H1 (cell line): ENCODE measurements at regions not wholly inside any gene's neighbourhood (a gene's known extent, or its start where the extent isn't known, plus 50 kb on each side); places are given as distances from the start of the nearest gene placed in this dataset.

ENCODE experiments used
- CTCF ChIA-PET: fragments of 300-600 bp; sonication (Branson Sonifier 250); formaldehyde crosslinking; loops from one replicate; lab custom pipeline; 2021; ENCODE audit not compliant: partially characterized antibody; lab: Charles Lee
- POLR2A ChIA-PET: fragments of 300-600 bp; sonication (Branson Sonifier 250); formaldehyde crosslinking; loops from one replicate; lab custom pipeline; 2021; ENCODE audit warnings: inconsistent platforms; ENCODE audit not compliant: partially characterized antibody; lab: Charles Lee
- DNase-seq, 2 experiments: peaks; one replicate each; pipeline versions ENCODE4 v3.0.0 to v3.0.0-alpha.2; 2010 to 2022; ENCODE audit warnings: low spot score in 2 of 2, low read depth in 1 of 2, mixed read lengths in 1 of 2
- FAIRE-seq: peaks from 2 replicates; lab custom pipeline; 2011; peaks lifted over from hg19 to GRCh38; lab: Jason Lieb, UNC
- H2AFZ ChIP-seq: 2 replicates; pipeline ENCODE4 v1.8.1; 2012; ENCODE audit warnings: low read length, inconsistent platforms
- H2AK5ac ChIP-seq: 2 replicates; pipeline ENCODE4 v1.6.1; 2013; ENCODE audit warnings: low read depth, low read length
- H2BK120ac ChIP-seq: replicated peaks from 2 replicates; pipeline ENCODE3; 2013; ENCODE audit warnings: low read depth, low read length, inconsistent platforms
- H2BK12ac ChIP-seq: 2 replicates; pipeline ENCODE4 v1.6.1; 2013; ENCODE audit warnings: low read depth, low read length
- H2BK15ac ChIP-seq: 2 replicates; pipeline ENCODE4 v1.6.1; 2013; ENCODE audit warnings: low read length
- H2BK20ac ChIP-seq: 2 replicates; pipeline ENCODE4 v1.6.1; 2013; ENCODE audit warnings: low read length
- H2BK5ac ChIP-seq: 2 replicates; pipeline ENCODE4 v1.6.1; 2013; ENCODE audit warnings: low read depth, low read length
- H3K14ac ChIP-seq: 2 replicates; pipeline ENCODE4 v1.6.1; 2013; ENCODE audit warnings: inconsistent platforms; ENCODE audit not compliant: insufficient read length
- H3K18ac ChIP-seq: 2 replicates; pipeline ENCODE4 v1.6.1; 2013; ENCODE audit warnings: low read length; ENCODE audit errors: extremely low read depth
- H3K23ac ChIP-seq: 2 replicates; pipeline ENCODE4 v1.6.1; 2013; ENCODE audit warnings: inconsistent platforms; ENCODE audit not compliant: insufficient read length
- H3K23me2 ChIP-seq: 2 replicates; pipeline ENCODE4 v1.6.1; 2013; ENCODE audit warnings: low read depth, low read length
- H3K27ac ChIP-seq: 2 replicates; pipeline ENCODE4 v1.6.1; 2011; ENCODE audit warnings: low read depth, low read length, inconsistent platforms
- H3K27me3 ChIP-seq, 4 experiments: replicated peaks in 1 of 4; 1 replicate in 1 of 4; 2 replicates in 3 of 4; pipeline versions ENCODE4 v1.6.1 to v1.8.1; 2011 to 2013; ENCODE audit warnings: low read length in 3 of 4, mild to moderate bottlenecking in 3 of 4, inconsistent platforms in 2 of 4, mixed read lengths in 2 of 4, moderate library complexity in 1 of 4; ENCODE audit not compliant: control insufficient read depth in 3 of 4, insufficient read depth in 3 of 4; ENCODE audit errors: extremely low read depth in 1 of 4
- H3K36me3 ChIP-seq, 4 experiments: 2 replicates each; pipeline versions ENCODE4 v1.6.1 to v1.8.1; 2011 to 2013; ENCODE audit warnings: mild to moderate bottlenecking in 4 of 4, low read length in 3 of 4, moderate library complexity in 2 of 4, control low read depth in 1 of 4, inconsistent platforms in 1 of 4; ENCODE audit not compliant: insufficient read depth in 4 of 4, control insufficient read depth in 2 of 4
- H3K4ac ChIP-seq: replicated peaks from 2 replicates; pipeline ENCODE3; 2013; ENCODE audit warnings: low read length, low read depth, mixed read lengths, inconsistent platforms; ENCODE audit not compliant: insufficient read length
- H3K4me1 ChIP-seq, 4 experiments: replicated peaks in 1 of 4; 1 replicate in 1 of 4; 2 replicates in 3 of 4; pipeline versions ENCODE4 v1.6.1 to v1.8.1; 2011 to 2013; ENCODE audit warnings: low read length in 3 of 4, inconsistent platforms in 2 of 4, mixed read lengths in 1 of 4; ENCODE audit not compliant: insufficient read depth in 4 of 4, control insufficient read depth in 3 of 4
- H3K4me2 ChIP-seq, 2 experiments: 2 replicates each; pipeline versions ENCODE4 v1.6.1 to v1.8.1; 2011 to 2013; ENCODE audit warnings: low read depth in 2 of 2, low read length in 2 of 2, control low read depth in 1 of 2, inconsistent platforms in 1 of 2, mild to moderate bottlenecking in 1 of 2; ENCODE audit not compliant: insufficient read depth in 1 of 2
- H3K4me3 ChIP-seq, 4 experiments: fragments of 200-600, 300-600 bp in 1 of 4; sonication (generic), shearing (Covaris generic), sonication (Bioruptor Twin) in 1 of 4; 2 replicates each; pipeline versions ENCODE4 v1.5.1 to v1.8.1; 2011 to 2016; ENCODE audit warnings: low read length in 4 of 4, low read depth in 3 of 4, control low read depth in 2 of 4, inconsistent platforms in 2 of 4, mild to moderate bottlenecking in 2 of 4, mixed read lengths in 1 of 4, moderate library complexity in 1 of 4; ENCODE audit not compliant: insufficient read depth in 2 of 4; ENCODE audit errors: extremely low read depth in 1 of 4
- H3K56ac ChIP-seq: replicated peaks from 2 replicates; pipeline ENCODE3; 2013; ENCODE audit warnings: low read depth, mild to moderate bottlenecking, mixed read lengths, low read length, inconsistent platforms; ENCODE audit not compliant: insufficient read length
- H3K79me1 ChIP-seq: 2 replicates; pipeline ENCODE4 v1.6.1; 2013; ENCODE audit warnings: low read depth, low read length, control low read depth
- H3K79me2 ChIP-seq, 2 experiments: 2 replicates each; pipeline versions ENCODE4 v1.6.1 to v1.8.1; 2012 to 2013; ENCODE audit warnings: low read length in 2 of 2, mild to moderate bottlenecking in 2 of 2, inconsistent platforms in 1 of 2; ENCODE audit not compliant: insufficient read depth in 2 of 2, control insufficient read depth in 1 of 2
- H3K9ac ChIP-seq, 4 experiments: replicated peaks in 1 of 4; 1 replicate in 1 of 4; 2 replicates in 3 of 4; pipeline versions ENCODE4 v1.6.1 to v1.8.1; 2011 to 2013; ENCODE audit warnings: low read depth in 3 of 4, low read length in 3 of 4, control low read depth in 2 of 4, mild to moderate bottlenecking in 2 of 4, moderate library complexity in 2 of 4, inconsistent platforms in 1 of 4; ENCODE audit errors: extremely low read depth in 1 of 4
- H3K9me3 ChIP-seq, 2 experiments: 2 replicates each; pipeline versions ENCODE4 v1.6.1 to v1.8.1; 2012 to 2013; ENCODE audit warnings: mild to moderate bottlenecking in 2 of 2, moderate library complexity in 2 of 2, control low read depth in 1 of 2, inconsistent platforms in 1 of 2, low read depth in 1 of 2, low read length in 1 of 2, mixed read lengths in 1 of 2; ENCODE audit not compliant: insufficient read depth in 2 of 2
- H4K20me1 ChIP-seq, 2 experiments: replicated peaks in 1 of 2; 2 replicates each; pipeline versions ENCODE3 to v1.8.1; 2011 to 2013; ENCODE audit warnings: inconsistent platforms in 2 of 2, low read length in 2 of 2, mild to moderate bottlenecking in 1 of 2; ENCODE audit not compliant: insufficient read depth in 2 of 2, control insufficient read depth in 1 of 2
- H4K5ac ChIP-seq: 2 replicates; pipeline ENCODE4 v1.6.1; 2013; ENCODE audit warnings: low read length, low read depth, mixed read lengths, inconsistent platforms; ENCODE audit not compliant: insufficient read length
- H4K8ac ChIP-seq: 2 replicates; pipeline ENCODE4 v1.8.0; 2013; ENCODE audit warnings: mild to moderate bottlenecking, moderate library complexity, low read length, inconsistent platforms; ENCODE audit not compliant: insufficient read depth; ENCODE audit errors: extremely low read depth
- H4K91ac ChIP-seq: replicated peaks from 2 replicates; pipeline ENCODE3; 2013; ENCODE audit warnings: low read length, mixed read lengths, inconsistent platforms; ENCODE audit not compliant: insufficient read length
- ASH2L ChIP-seq: fragments of 200-600, 300-600 bp; sonication (generic); IDR thresholded peaks from one replicate; pipeline ENCODE4 v1.7.1; 2017; ENCODE audit warnings: low read length
- ATF2 ChIP-seq: IDR thresholded peaks from 2 replicates; pipeline ENCODE4 v1.6.1; 2012; ENCODE audit warnings: low read length, inconsistent platforms
- CHD2 ChIP-seq: IDR thresholded peaks from 2 replicates; pipeline ENCODE4 v1.6.1; 2012; ENCODE audit warnings: low read length, improper control_type of control experiment
- CREB1 ChIP-seq: IDR thresholded peaks from 2 replicates; pipeline ENCODE4 v1.6.1; 2012; ENCODE audit warnings: inconsistent platforms
- KDM1A ChIP-seq: fragments of 200-600, 300-600 bp; sonication (generic); IDR thresholded peaks from 2 replicates; pipeline ENCODE4 v1.7.1; 2016; ENCODE audit warnings: mild to moderate bottlenecking, low read length, borderline replicate concordance
- RFX5 ChIP-seq: IDR thresholded peaks from 2 replicates; pipeline ENCODE4 v1.6.1; 2011; ENCODE audit warnings: low read depth, low read length, improper control_type of control experiment, borderline replicate concordance
- SAP30 ChIP-seq: fragments of 300-600 bp; sonication (generic); IDR thresholded peaks from 2 replicates; pipeline ENCODE4 v1.7.1; 2012; ENCODE audit warnings: low read length, moderate library complexity, mild to moderate bottlenecking, inconsistent platforms; ENCODE audit not compliant: insufficient read depth, insufficient replicate concordance
- SIX5 ChIP-seq: IDR thresholded peaks from 2 replicates; pipeline ENCODE4 v1.6.1; 2011; ENCODE audit warnings: mild to moderate bottlenecking, low read depth, low read length
- SUZ12 ChIP-seq: fragments of 200-600 bp; sonication (generic); IDR thresholded peaks from 2 replicates; pipeline ENCODE4 v1.6.1; 2012; ENCODE audit warnings: mild to moderate bottlenecking, inconsistent platforms, low read length, moderate library complexity, mixed read lengths
- TCF12 ChIP-seq: IDR thresholded peaks from 2 replicates; pipeline ENCODE4 v1.6.1; 2011; ENCODE audit warnings: low read depth, mild to moderate bottlenecking, low read length
- TEAD4 ChIP-seq: IDR thresholded peaks from 2 replicates; pipeline ENCODE4 v1.6.1; 2012; ENCODE audit warnings: low read depth, low read length, inconsistent platforms, mixed read lengths
- WGBS, 2 experiments: shearing (Covaris generic) in 1 of 2; methylation state at CpG; one replicate each; pipeline versions ENCODE4 v1.1.6 to v1.1.7; 2013 to 2015; ENCODE audit warnings: low lambda C conversion rate in 2 of 2, mixed read lengths in 2 of 2, inconsistent platforms in 1 of 2, low coverage in 1 of 2, missing lambda C conversion rate in 1 of 2; ENCODE audit not compliant: insufficient replicate concordance in 2 of 2, insufficient coverage in 1 of 2, insufficient read length in 1 of 2; ENCODE audit errors: extremely low coverage in 1 of 2, missing lambda C conversion rate in 1 of 2; 5-methylcytosine and 5-hydroxymethylcytosine counted together
- TF ChIP-seq, protein P1 (sequence below): IDR thresholded peaks from 2 replicates; pipeline ENCODE4 v1.6.1; 2012; ENCODE audit warnings: inconsistent platforms
- TF ChIP-seq, protein P2 (sequence below): IDR thresholded peaks from 2 replicates; pipeline ENCODE4 v1.6.1; 2011; ENCODE audit warnings: low read depth, mild to moderate bottlenecking, low read length; ENCODE audit not compliant: insufficient read depth

- no peaks in the 10 kb centered on the region for H3K23me2 ChIP-seq
- H3K4ac ChIP-seq, result no peak overlapping the region
- H3K56ac ChIP-seq, result no peak overlapping the region
- H4K8ac ChIP-seq, result no peak overlapping the region
- no peaks in the 10 kb centered on the region for H3K79me2 ChIP-seq
- ChIA-PET CTCF (interaction anchor here (1.6 kb wide), 1 partner anchor 13 kb away, joined by 3 read pairs; no protein-coding TSS in a partner anchor), POLR2A (no interaction called here)
- H3K9ac ChIP-seq, result no peak overlapping the region
- no peak overlapping the region for H2BK120ac ChIP-seq
- TF ChIP-seq, protein P1, sequence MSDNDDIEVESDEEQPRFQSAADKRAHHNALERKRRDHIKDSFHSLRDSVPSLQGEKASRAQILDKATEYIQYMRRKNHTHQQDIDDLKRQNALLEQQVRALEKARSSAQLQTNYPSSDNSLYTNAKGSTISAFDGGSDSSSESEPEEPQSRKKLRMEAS, result no peak
- TF ChIP-seq ATF2 (no peak), KDM1A (no peak), SUZ12 (no peak), CHD2 (no peak), ASH2L (no peak), TEAD4 (no peak), TCF12 (no peak), CREB1 (no peak), SIX5 (no peak), SAP30 (no peak), RFX5 (no peak)
- TF ChIP-seq, protein P2, sequence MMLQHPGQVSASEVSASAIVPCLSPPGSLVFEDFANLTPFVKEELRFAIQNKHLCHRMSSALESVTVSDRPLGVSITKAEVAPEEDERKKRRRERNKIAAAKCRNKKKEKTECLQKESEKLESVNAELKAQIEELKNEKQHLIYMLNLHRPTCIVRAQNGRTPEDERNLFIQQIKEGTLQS, result no peak
- no peaks in the 10 kb centered on the region for H3K27me3 ChIP-seq
- H2BK20ac ChIP-seq, result no peak overlapping the region
- peaks cover 0 to 3% (median 0%) of the 10 kb centered on the region in 4 experiments; a peak in 2 of 7 replicates for H3K4me1 ChIP-seq
- H2BK15ac ChIP-seq, result no peak overlapping the region
- no peak overlapping the region for H3K27ac ChIP-seq
- no peaks in the 10 kb centered on the region; a peak in 2 of 4 replicates for H3K9me3 ChIP-seq
- H3K14ac ChIP-seq, result no peak overlapping the region
- no peak overlapping the region for H2BK5ac ChIP-seq
- no peak for DNase-seq
- H4K5ac ChIP-seq, result no peak overlapping the region
- WGBS, 2 experiments, result 90% methylated on average over 1 of the region's 1 CpG; no CpG with 5 or more reads in 1 of the 2 experiments
- no peak overlapping the region for H2BK12ac ChIP-seq
- no peak overlapping the region for H3K23ac ChIP-seq
- H4K91ac ChIP-seq, result no peak overlapping the region
- H3K4me2 ChIP-seq, result no peak overlapping the region
- H3K18ac ChIP-seq, result no peak overlapping the region
- H4K20me1 ChIP-seq, result no peaks in the 10 kb centered on the region
- H3K4me3 ChIP-seq, result no peak overlapping the region
- no peak overlapping the region for H2AFZ ChIP-seq
- H3K36me3 ChIP-seq, result no peaks in the 10 kb centered on the region
- no peaks in the 10 kb centered on the region for H3K79me1 ChIP-seq
- H2AK5ac ChIP-seq, result no peak overlapping the region
- FAIRE-seq, result no peak
These were observed 274.1 kb downstream of the COG6 start for GRCh38 chr13:39929583-39929982.
